ENCODE measurements at regions not wholly inside any gene's neighbourhood (a gene's known extent, or its start where the extent isn't known, plus 50 kb on each side); places are given as distances from the start of the nearest gene placed in this dataset.

GRCh38 chr5:114310666-114311065, 51.2 kb upstream of the KCNN2 start:
- Histone ChIP-seq H3K27me3 (ENCODE audit: insufficient read depth, low read length) (no peaks in the 10 kb centered on the region), H3K4me1 (ENCODE audit: insufficient read depth, low read length) (peaks cover 36% of the 10 kb centered on the region), H3K9ac (ENCODE audit: low read depth, low read length) (no peak overlapping the region), H3K27ac (ENCODE audit: low read depth, low read length) (no peak overlapping the region), H3K36me3 (ENCODE audit: insufficient read depth, low read length) (no peaks in the 10 kb centered on the region), H3K9me3 (ENCODE audit: insufficient read depth, low read depth, low read length) (no peaks in the 10 kb centered on the region), H3K4me3 (ENCODE audit: low read length) (no peak overlapping the region)
- WGBS = 97% methylated on average over 2 of the region's 2 CpGs

- Histone ChIP-seq H3K27ac (ENCODE audit: low read depth, low read length) (0 out of 2 replicates have a peak overlapping the region, but pooled peaks have one; percentile 39), H3K9me3 (ENCODE audit: insufficient read depth, low read depth, low read length) (no peaks in the 10 kb centered on the region), H3K4me3 (ENCODE audit: low read length) (no peak overlapping the region), H3K9ac (ENCODE audit: low read depth, low read length) (no peak overlapping the region), H3K27me3 (ENCODE audit: insufficient read depth, low read length) (no peaks in the 10 kb centered on the region), H3K4me1 (ENCODE audit: insufficient read depth, low read length) (peaks cover 36% of the 10 kb centered on the region), H3K36me3 (ENCODE audit: insufficient read depth, low read length) (no peaks in the 10 kb centered on the region)
- WGBS = no CpG with 5 or more reads among the region's 2 CpGs
These were observed 50.6 kb upstream of the KCNN2 start for GRCh38 chr5:114311281-114311680.

- WGBS = 10% methylated on average over 1 of the region's 1 CpG
- no peaks in the 10 kb centered on the region for H3K36me3 ChIP-seq (ENCODE audit: insufficient read depth, low read length)
- no peak overlapping the region for H3K4me3 ChIP-seq (ENCODE audit: low read length)
- no peak overlapping the region for H3K27ac ChIP-seq (ENCODE audit: low read depth, low read length)
- no peaks in the 10 kb centered on the region for H3K9me3 ChIP-seq (ENCODE audit: insufficient read depth, low read depth, low read length)
- H3K9ac ChIP-seq (ENCODE audit: low read depth, low read length) = no peak overlapping the region
- H3K27me3 ChIP-seq (ENCODE audit: insufficient read depth, low read length) = no peaks in the 10 kb centered on the region
- peaks cover 36% of the 10 kb centered on the region for H3K4me1 ChIP-seq (ENCODE audit: insufficient read depth, low read length)
These were observed 49.9 kb upstream of the KCNN2 start for GRCh38 chr5:114311968-114312367.
